ENCODE measurements at regions not wholly inside any gene's neighbourhood (a gene's known extent, or its start where the extent isn't known, plus 50 kb on each side); places are given as distances from the start of the nearest gene placed in this dataset.

GRCh38 chr6:128738112-128738511 lies 144.8 kb upstream of the LAMA2 start:
- TF ChIP-seq POLR2A (IDR thresholded peaks at IDR 0.05; ENCODE audit: low read depth, low read length) (no peak), TAF1 (IDR thresholded peaks at IDR 0.05; ENCODE audit: borderline replicate concordance, low read depth, low read length) (no peak), POLR2AphosphoS5 (IDR thresholded peaks at IDR 0.05; ENCODE audit: low read depth, low read length) (no peak)
